Fibroblast of skin of back (primary cell): ENCODE measurements at regions not wholly inside any gene's neighbourhood (a gene's known extent, or its start where the extent isn't known, plus 50 kb on each side); places are given as distances from the start of the nearest gene placed in this dataset.

ENCODE experiments used
- DNase-seq: peaks from one replicate; pipeline ENCODE4 v3.0.0-alpha.2; 2013

DNA sequence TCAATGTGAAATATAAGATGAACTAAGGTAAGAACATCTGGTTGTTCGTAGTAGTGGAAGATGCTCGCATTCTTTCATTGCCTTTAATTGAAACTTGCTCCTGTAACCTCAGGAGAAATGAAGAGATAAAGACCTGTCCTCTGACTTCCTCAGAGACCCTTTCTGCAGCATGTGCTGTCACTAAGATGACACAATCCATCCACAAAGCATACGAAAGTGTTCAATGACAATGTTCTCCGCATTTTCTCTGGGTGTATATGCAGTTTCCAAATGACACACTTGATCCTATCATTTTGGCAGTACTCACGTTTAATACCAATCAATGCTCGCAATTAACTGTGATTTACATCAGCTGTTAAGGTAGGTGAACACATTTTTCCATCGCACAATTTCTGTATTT is 65.8 kb downstream of the PRL start:
- no peak for DNase-seq

DNA sequence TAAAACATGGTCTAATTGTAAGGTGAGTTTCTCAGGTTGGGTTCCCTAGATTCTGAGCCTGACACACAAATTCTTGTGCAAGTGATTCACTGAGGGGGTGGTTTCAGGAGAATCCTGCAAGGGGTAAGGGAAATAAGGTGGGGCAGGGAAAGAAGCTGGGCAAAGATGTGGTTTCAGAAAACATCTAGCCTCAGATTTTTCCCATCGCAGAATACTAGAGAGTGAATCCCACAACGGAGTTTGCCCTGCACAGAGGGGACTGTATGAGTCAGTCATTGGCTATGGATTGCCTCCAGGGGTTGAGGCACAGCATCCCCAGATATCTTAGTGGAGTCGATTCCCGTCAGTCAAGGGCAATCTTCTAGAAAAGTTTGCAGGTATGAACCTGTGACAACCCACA is 65.2 kb downstream of the PRL start:
- peak; percentile 92 for DNase-seq

DNA sequence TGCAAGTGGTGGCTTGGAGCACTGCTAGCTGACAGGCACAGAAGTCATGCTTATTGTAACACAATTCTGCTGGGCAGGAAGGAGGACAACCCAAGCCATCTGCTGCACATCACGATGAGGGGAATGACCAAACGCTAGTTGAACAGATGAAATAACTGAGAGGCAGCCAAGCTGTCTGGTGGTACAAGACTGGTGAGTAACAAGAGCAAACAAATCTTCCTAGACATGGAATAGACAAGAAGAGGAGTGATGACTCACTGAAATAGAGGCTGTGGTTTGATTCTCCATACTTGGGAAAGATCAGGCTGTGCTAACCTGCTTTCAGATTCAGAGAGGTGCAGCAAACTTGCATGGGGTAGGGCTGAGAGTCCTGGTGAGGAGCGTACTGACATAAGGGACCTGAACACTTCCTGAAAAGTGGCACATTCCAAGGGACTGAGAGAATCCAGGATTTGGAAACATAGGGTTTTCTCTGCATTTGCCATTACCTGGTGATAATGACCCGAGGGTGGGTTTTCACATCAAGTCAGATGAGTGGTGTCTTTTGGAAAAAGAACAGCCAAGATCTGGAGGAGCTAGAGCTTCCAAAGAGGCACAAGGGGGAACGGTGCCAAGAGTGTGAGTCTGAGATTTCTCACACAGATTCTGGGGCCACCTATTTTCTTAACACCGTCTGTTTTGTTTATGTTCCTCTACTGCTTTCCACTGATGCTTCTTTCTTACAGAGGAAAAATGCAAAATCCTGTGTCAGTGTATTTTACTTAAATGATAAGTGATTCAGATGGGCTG is 60.0 kb downstream of the PRL start:
- peak; percentile 99 for DNase-seq
